ENCODE measurements at regions not wholly inside any gene's neighbourhood (a gene's known extent, or its start where the extent isn't known, plus 50 kb on each side); places are given as distances from the start of the nearest gene placed in this dataset.

DNA sequence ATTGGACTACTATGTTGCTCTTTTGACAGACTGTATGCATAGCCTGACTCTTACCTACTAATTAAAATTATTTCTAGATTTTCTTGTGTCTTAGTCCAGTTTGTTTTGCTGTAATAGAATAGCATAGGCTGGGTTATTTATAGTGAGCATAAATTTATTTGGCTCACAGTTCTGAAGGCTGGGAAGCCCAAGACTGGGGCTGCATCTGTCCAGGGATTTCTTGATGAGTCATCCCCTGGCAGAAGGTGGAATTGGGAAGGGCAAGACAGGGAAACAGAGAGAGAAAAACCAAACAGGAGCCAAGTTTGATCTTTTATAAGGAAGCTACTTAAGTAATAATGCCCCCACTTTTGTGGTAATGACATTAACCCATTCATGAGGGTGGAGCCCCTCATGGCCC lies 759.2 kb upstream of the LRFN5 start (continued):
- TF ChIP-seq, protein P1, sequence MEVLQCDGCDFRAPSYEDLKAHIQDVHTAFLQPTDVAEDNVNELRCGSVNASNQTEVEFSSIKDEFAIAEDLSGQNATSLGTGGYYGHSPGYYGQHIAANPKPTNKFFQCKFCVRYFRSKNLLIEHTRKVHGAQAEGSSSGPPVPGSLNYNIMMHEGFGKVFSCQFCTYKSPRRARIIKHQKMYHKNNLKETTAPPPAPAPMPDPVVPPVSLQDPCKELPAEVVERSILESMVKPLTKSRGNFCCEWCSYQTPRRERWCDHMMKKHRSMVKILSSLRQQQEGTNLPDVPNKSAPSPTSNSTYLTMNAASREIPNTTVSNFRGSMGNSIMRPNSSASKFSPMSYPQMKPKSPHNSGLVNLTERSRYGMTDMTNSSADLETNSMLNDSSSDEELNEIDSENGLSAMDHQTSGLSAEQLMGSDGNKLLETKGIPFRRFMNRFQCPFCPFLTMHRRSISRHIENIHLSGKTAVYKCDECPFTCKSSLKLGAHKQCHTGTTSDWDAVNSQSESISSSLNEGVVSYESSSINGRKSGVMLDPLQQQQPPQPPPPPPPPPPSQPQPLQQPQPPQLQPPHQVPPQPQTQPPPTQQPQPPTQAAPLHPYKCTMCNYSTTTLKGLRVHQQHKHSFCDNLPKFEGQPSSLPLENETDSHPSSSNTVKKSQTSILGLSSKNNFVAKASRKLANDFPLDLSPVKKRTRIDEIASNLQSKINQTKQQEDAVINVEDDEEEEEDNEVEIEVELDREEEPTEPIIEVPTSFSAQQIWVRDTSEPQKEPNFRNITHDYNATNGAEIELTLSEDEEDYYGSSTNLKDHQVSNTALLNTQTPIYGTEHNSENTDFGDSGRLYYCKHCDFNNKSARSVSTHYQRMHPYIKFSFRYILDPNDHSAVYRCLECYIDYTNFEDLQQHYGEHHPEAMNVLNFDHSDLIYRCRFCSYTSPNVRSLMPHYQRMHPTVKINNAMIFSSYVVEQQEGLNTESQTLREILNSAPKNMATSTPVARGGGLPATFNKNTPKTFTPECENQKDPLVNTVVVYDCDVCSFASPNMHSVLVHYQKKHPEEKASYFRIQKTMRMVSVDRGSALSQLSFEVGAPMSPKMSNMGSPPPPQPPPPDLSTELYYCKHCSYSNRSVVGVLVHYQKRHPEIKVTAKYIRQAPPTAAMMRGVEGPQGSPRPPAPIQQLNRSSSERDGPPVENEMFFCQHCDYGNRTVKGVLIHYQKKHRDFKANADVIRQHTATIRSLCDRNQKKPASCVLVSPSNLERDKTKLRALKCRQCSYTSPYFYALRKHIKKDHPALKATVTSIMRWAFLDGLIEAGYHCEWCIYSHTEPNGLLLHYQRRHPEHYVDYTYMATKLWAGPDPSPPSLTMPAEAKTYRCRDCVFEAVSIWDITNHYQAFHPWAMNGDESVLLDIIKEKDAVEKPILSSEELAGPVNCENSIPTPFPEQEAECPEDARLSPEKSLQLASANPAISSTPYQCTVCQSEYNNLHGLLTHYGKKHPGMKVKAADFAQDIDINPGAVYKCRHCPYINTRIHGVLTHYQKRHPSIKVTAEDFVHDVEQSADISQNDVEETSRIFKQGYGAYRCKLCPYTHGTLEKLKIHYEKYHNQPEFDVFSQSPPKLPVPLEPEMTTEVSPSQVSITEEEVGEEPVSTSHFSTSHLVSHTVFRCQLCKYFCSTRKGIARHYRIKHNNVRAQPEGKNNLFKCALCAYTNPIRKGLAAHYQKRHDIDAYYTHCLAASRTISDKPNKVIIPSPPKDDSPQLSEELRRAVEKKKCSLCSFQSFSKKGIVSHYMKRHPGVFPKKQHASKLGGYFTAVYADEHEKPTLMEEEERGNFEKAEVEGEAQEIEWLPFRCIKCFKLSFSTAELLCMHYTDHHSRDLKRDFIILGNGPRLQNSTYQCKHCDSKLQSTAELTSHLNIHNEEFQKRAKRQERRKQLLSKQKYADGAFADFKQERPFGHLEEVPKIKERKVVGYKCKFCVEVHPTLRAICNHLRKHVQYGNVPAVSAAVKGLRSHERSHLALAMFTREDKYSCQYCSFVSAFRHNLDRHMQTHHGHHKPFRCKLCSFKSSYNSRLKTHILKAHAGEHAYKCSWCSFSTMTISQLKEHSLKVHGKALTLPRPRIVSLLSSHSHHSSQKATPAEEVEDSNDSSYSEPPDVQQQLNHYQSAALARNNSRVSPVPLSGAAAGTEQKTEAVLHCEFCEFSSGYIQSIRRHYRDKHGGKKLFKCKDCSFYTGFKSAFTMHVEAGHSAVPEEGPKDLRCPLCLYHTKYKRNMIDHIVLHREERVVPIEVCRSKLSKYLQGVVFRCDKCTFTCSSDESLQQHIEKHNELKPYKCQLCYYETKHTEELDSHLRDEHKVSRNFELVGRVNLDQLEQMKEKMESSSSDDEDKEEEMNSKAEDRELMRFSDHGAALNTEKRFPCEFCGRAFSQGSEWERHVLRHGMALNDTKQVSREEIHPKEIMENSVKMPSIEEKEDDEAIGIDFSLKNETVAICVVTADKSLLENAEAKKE (CRISPR knock-in tag; IDR thresholded peaks at IDR 0.05), result no peak
- TF ChIP-seq ZNF114 (CRISPR knock-in tag; IDR thresholded peaks at IDR 0.05), result no peak
- TF ChIP-seq, protein P2, sequence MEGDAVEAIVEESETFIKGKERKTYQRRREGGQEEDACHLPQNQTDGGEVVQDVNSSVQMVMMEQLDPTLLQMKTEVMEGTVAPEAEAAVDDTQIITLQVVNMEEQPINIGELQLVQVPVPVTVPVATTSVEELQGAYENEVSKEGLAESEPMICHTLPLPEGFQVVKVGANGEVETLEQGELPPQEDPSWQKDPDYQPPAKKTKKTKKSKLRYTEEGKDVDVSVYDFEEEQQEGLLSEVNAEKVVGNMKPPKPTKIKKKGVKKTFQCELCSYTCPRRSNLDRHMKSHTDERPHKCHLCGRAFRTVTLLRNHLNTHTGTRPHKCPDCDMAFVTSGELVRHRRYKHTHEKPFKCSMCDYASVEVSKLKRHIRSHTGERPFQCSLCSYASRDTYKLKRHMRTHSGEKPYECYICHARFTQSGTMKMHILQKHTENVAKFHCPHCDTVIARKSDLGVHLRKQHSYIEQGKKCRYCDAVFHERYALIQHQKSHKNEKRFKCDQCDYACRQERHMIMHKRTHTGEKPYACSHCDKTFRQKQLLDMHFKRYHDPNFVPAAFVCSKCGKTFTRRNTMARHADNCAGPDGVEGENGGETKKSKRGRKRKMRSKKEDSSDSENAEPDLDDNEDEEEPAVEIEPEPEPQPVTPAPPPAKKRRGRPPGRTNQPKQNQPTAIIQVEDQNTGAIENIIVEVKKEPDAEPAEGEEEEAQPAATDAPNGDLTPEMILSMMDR (conservative IDR thresholded peaks at IDR 0.05; ENCODE audit: low read depth in 2 of 2), result no peak
- TF ChIP-seq, protein P3, sequence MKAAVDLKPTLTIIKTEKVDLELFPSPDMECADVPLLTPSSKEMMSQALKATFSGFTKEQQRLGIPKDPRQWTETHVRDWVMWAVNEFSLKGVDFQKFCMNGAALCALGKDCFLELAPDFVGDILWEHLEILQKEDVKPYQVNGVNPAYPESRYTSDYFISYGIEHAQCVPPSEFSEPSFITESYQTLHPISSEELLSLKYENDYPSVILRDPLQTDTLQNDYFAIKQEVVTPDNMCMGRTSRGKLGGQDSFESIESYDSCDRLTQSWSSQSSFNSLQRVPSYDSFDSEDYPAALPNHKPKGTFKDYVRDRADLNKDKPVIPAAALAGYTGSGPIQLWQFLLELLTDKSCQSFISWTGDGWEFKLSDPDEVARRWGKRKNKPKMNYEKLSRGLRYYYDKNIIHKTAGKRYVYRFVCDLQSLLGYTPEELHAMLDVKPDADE (IDR thresholded peaks at IDR 0.05), result no peak
- TF ChIP-seq EZH2 (IDR thresholded peaks at IDR 0.05; ENCODE audit: low read depth, unreplicated experiment), result no peak

DNA sequence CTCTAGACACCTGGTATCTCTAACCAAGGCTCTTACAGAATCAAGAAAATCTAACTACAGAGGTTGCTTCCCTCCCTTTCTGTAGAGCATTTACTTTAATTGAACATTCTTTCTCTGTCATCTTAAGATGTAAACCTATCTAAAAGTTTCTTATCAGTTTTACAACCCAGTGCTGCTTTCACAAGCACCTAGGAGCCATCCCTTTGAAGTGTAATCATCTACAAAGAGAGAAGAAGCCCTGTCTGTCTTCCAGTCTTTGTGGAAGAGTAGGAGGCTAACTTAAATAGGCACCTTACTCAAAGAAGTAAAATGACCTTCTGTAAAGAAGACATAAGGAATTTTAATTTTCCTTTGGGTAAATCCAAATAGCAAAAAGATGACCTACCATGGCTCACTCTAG lies 763.9 kb upstream of the LRFN5 start:
- no peak for DNase-seq (ENCODE audit: low spot score)
- ATAC-seq, result no peak
- H4K20me1 ChIP-seq (replicated peaks; ENCODE audit: insufficient read depth), result no peaks in the 10 kb centered on the region
- H3K27ac Mint-ChIP-seq, result no peak overlapping the region
- no peaks in the 10 kb centered on the region for H3K9me2 ChIP-seq (ENCODE audit: insufficient read depth)
- no peaks in the 10 kb centered on the region for H3K36me3 ChIP-seq (ENCODE audit: insufficient read depth)
- H3K4me1 Mint-ChIP-seq, result no peaks in the 10 kb centered on the region
- no peaks in the 10 kb centered on the region for H3K27me3 ChIP-seq (ENCODE audit: insufficient read depth)
- no peak overlapping the region for H3K4me3 ChIP-seq
- H3F3A ChIP-seq (replicated peaks; ENCODE audit: low read depth), result no peaks in the 10 kb centered on the region
- H3K4me3 Mint-ChIP-seq, result no peak overlapping the region
- H2AFZ ChIP-seq, result no peak overlapping the region
- no peaks in the 10 kb centered on the region for H3K36me3 Mint-ChIP-seq (ENCODE audit: low read depth)
- no peaks in the 10 kb centered on the region for H3K4me1 ChIP-seq (ENCODE audit: insufficient read depth)
- no peak overlapping the region for H3K27ac ChIP-seq (ENCODE audit: low read depth)
- H3K9me3 Mint-ChIP-seq, result no peaks in the 10 kb centered on the region
- no peaks in the 10 kb centered on the region for H3K79me2 ChIP-seq (replicated peaks; ENCODE audit: insufficient read depth)
- H3K4me2 ChIP-seq, result no peak overlapping the region
- H3K27me3 Mint-ChIP-seq (ENCODE audit: insufficient read depth, low read depth, poor library complexity), result no peaks in the 10 kb centered on the region
- no peak for TF ChIP-seq ZNF114 (CRISPR knock-in tag; IDR thresholded peaks at IDR 0.05)
- TF ChIP-seq, protein P1 (CRISPR knock-in tag; IDR thresholded peaks at IDR 0.05), result no peak

All from GM23338 (cell line).